IMR-90 (cell line): ENCODE measurements at regions not wholly inside any gene's neighbourhood (a gene's known extent, or its start where the extent isn't known, plus 50 kb on each side); places are given as distances from the start of the nearest gene placed in this dataset.
A peak's percentile ranks its signal among the peaks of the same experiment; 100 is the strongest.

ENCODE experiments used
- ATAC-seq: fragments of 200-7000 bp; cut with Tn5 transposase; 2 replicates; pipeline ENCODE4 v1.9.1; 2020; ENCODE audit warnings: low read depth, mild to moderate bottlenecking, moderate library complexity
- BruUV-seq: library from RNA; stranded (reverse); fragments of 400-500 nt; replicated peaks from 2 replicates; lab custom pipeline; 2021; lab: Mats Ljungman, UMichigan
- CTCF ChIA-PET: fragments of 300-600 bp; formaldehyde crosslinking; extraction: SDS; loops from one replicate; lab custom pipeline; 2021; ENCODE audit warnings: antibody characterized with exemption; lab: Yijun Ruan, JAX
- POLR2A ChIA-PET: fragments of 300-600 bp; sonication (Branson Sonifier 250); formaldehyde crosslinking; loops from one replicate; lab custom pipeline; 2022; ENCODE audit warnings: antibody characterized with exemption; ENCODE audit not compliant: unreplicated experiment; lab: Charles Lee
- DNase-seq: peaks from one replicate; pipeline ENCODE4 v3.0.0; 2013
- H2AFZ ChIP-seq: replicated peaks from 2 replicates; pipeline ENCODE3; 2013; ENCODE audit warnings: low read length, mild to moderate bottlenecking; ENCODE audit not compliant: poor library complexity
- H2AK5ac ChIP-seq: 2 replicates; pipeline ENCODE4 v1.6.1; 2013; ENCODE audit warnings: low read depth, low read length, inconsistent platforms
- H2AK9ac ChIP-seq: replicated peaks from 2 replicates; pipeline ENCODE3; 2013; ENCODE audit warnings: mild to moderate bottlenecking, low read depth, low read length, moderate library complexity; ENCODE audit not compliant: poor library complexity
- H2BK120ac ChIP-seq: 2 replicates; pipeline ENCODE4 v1.6.1; 2013; ENCODE audit warnings: low read depth, low read length, inconsistent platforms
- H2BK15ac ChIP-seq: 3 replicates; pipeline ENCODE4 v1.6.1; 2013; ENCODE audit warnings: low read depth, low read length, inconsistent platforms
- H2BK20ac ChIP-seq: 2 replicates; pipeline ENCODE4 v1.6.1; 2013; ENCODE audit warnings: low read depth, mild to moderate bottlenecking, inconsistent platforms, low read length, moderate library complexity
- H2BK5ac ChIP-seq: 2 replicates; pipeline ENCODE4 v1.6.1; 2013; ENCODE audit warnings: mild to moderate bottlenecking, low read depth, low read length, inconsistent platforms; ENCODE audit not compliant: poor library complexity, severe bottlenecking
- H3K14ac ChIP-seq: replicated peaks from 2 replicates; pipeline ENCODE4 v1.6.1; 2013; ENCODE audit warnings: low read depth, low read length, inconsistent platforms
- H3K18ac ChIP-seq: 2 replicates; pipeline ENCODE4 v1.6.1; 2013; ENCODE audit warnings: low read depth, low read length, control low read depth
- H3K23ac ChIP-seq: 2 replicates; pipeline ENCODE4 v1.6.1; 2013; ENCODE audit warnings: low read depth, low read length, inconsistent platforms
- H3K27ac ChIP-seq: 2 replicates; pipeline ENCODE4 v1.5.1; 2013; ENCODE audit warnings: mild to moderate bottlenecking, control low read depth, low read length; ENCODE audit not compliant: insufficient read depth
- H3K27me3 ChIP-seq: 2 replicates; pipeline ENCODE4 v1.6.1; 2013; ENCODE audit warnings: low read length; ENCODE audit not compliant: control insufficient read depth, insufficient read depth
- H3K36me3 ChIP-seq: 2 replicates; pipeline ENCODE4 v1.6.1; 2013; ENCODE audit warnings: low read length, mixed read lengths; ENCODE audit not compliant: control insufficient read depth, insufficient read depth
- H3K4ac ChIP-seq: 2 replicates; pipeline ENCODE4 v1.6.1; 2013; ENCODE audit warnings: low read depth, low read length, inconsistent platforms
- H3K4me1 ChIP-seq: 2 replicates; pipeline ENCODE4 v1.6.1; 2013; ENCODE audit warnings: low read length, mixed read lengths; ENCODE audit not compliant: control insufficient read depth, insufficient read depth
- H3K4me2 ChIP-seq: 2 replicates; pipeline ENCODE4 v1.6.1; 2013; ENCODE audit warnings: low read depth, mild to moderate bottlenecking, control low read depth, low read length, moderate library complexity
- H3K4me3 ChIP-seq: 2 replicates; pipeline ENCODE4 v1.5.1; 2013; ENCODE audit warnings: low read depth, mild to moderate bottlenecking, control low read depth, low read length, moderate library complexity; ENCODE audit not compliant: insufficient read depth
- H3K56ac ChIP-seq: 2 replicates; pipeline ENCODE4 v1.6.1; 2013; ENCODE audit warnings: low read length, inconsistent platforms; ENCODE audit not compliant: insufficient read depth; ENCODE audit errors: extremely low read depth
- H3K79me1 ChIP-seq, 2 experiments: 2 replicates each; pipeline ENCODE4 v1.6.1; 2013; ENCODE audit warnings: low read length in 2 of 2, inconsistent platforms in 1 of 2, low read depth in 1 of 2
- H3K9ac ChIP-seq: 2 replicates; pipeline ENCODE4 v1.6.1; 2013; ENCODE audit warnings: low read depth, low read length, control low read depth
- H3K9me1 ChIP-seq: 2 replicates; pipeline ENCODE4 v1.6.1; 2013; ENCODE audit warnings: low read length, inconsistent platforms; ENCODE audit not compliant: insufficient read depth
- H3K9me3 ChIP-seq: 2 replicates; pipeline ENCODE4 v1.6.1; 2013; ENCODE audit warnings: low read length; ENCODE audit not compliant: control insufficient read depth, insufficient read depth
- H4K20me1 ChIP-seq: 2 replicates; pipeline ENCODE4 v1.6.1; 2013; ENCODE audit warnings: low read length, inconsistent platforms; ENCODE audit not compliant: insufficient read depth
- H4K5ac ChIP-seq: 2 replicates; pipeline ENCODE4 v1.6.1; 2013; ENCODE audit warnings: mild to moderate bottlenecking, low read depth, low read length, control low read depth
- H4K8ac ChIP-seq, 2 experiments: 2 replicates each; pipeline ENCODE4 v1.6.1; 2013; ENCODE audit warnings: low read depth in 2 of 2, low read length in 2 of 2, control low read depth in 1 of 2, inconsistent platforms in 1 of 2
- H4K91ac ChIP-seq: 2 replicates; pipeline ENCODE4 v1.6.1; 2013; ENCODE audit warnings: low read depth, low read length, inconsistent platforms; ENCODE audit not compliant: insufficient read depth
- BHLHE40 ChIP-seq: fragments of 150-350 bp; IDR thresholded peaks from 2 replicates; pipeline ENCODE4 v1.6.1; 2016; ENCODE audit warnings: mild to moderate bottlenecking, low read depth, low read length
- CEBPB ChIP-seq: IDR thresholded peaks from 2 replicates; pipeline ENCODE4 v1.6.1; 2012; ENCODE audit warnings: low read depth, low read length, improper control_type of control experiment
- CHD1 ChIP-seq: IDR thresholded peaks from 2 replicates; pipeline ENCODE4 v1.6.1; 2012; ENCODE audit warnings: low read depth, low read length, improper control_type of control experiment
- CTCF ChIP-seq: conservative IDR thresholded peaks from 2 replicates; pipeline ENCODE4 v1.5.1; 2012; ENCODE audit warnings: mild to moderate bottlenecking, low read depth, low read length, improper control_type of control experiment
- ELK1 ChIP-seq: fragments of 150-350 bp; IDR thresholded peaks from 2 replicates; pipeline ENCODE4 v1.6.1; 2016; ENCODE audit warnings: low read depth, mild to moderate bottlenecking, low read length, moderate library complexity, borderline replicate concordance
- FOS ChIP-seq: fragments of 150-350 bp; IDR thresholded peaks from 2 replicates; pipeline ENCODE4 v1.6.1; 2016; ENCODE audit warnings: low read depth, low read length
- MAFK ChIP-seq: IDR thresholded peaks from 2 replicates; pipeline ENCODE4 v1.6.1; 2012; ENCODE audit warnings: low read depth, low read length, improper control_type of control experiment
- MAZ ChIP-seq: IDR thresholded peaks from 2 replicates; pipeline ENCODE4 v1.6.1; 2012; ENCODE audit warnings: low read depth, mild to moderate bottlenecking, low read length, improper control_type of control experiment, moderate library complexity, borderline replicate concordance
- MXI1 ChIP-seq: IDR thresholded peaks from 2 replicates; pipeline ENCODE4 v1.6.1; 2012; ENCODE audit warnings: low read depth, mild to moderate bottlenecking, low read length, moderate library complexity, borderline replicate concordance
- NFE2L2 ChIP-seq: fragments of 150-350 bp; IDR thresholded peaks from 2 replicates; pipeline ENCODE4 v1.6.1; 2016; ENCODE audit warnings: low read depth, mild to moderate bottlenecking, low read length
- POLR2A ChIP-seq: IDR thresholded peaks from 2 replicates; pipeline ENCODE4 v1.6.1; 2012; ENCODE audit warnings: mild to moderate bottlenecking, low read depth, low read length
- RAD21 ChIP-seq: IDR thresholded peaks from 2 replicates; pipeline ENCODE4 v1.6.1; 2012; ENCODE audit warnings: low read length, improper control_type of control experiment
- RCOR1 ChIP-seq: IDR thresholded peaks from 2 replicates; pipeline ENCODE4 v1.6.1; 2012; ENCODE audit warnings: mild to moderate bottlenecking, low read length, improper control_type of control experiment; ENCODE audit not compliant: insufficient replicate concordance
- RFX5 ChIP-seq: IDR thresholded peaks from 2 replicates; pipeline ENCODE4 v1.8.0; 2012; ENCODE audit warnings: low read depth, mild to moderate bottlenecking, low read length, moderate library complexity
- SMC3 ChIP-seq: fragments of 150-350 bp; IDR thresholded peaks from 2 replicates; pipeline ENCODE4 v1.6.1; 2016; ENCODE audit warnings: low read depth, mild to moderate bottlenecking, antibody characterized with exemption, low read length, moderate library complexity
- USF2 ChIP-seq: fragments of 150-350 bp; IDR thresholded peaks from 2 replicates; pipeline ENCODE4 v1.6.1; 2017; ENCODE audit warnings: mild to moderate bottlenecking, antibody characterized with exemption, low read length, low read depth
- WGBS, 2 experiments: methylation state at CpG; one replicate each; pipeline versions ENCODE4 v1.1.5 to v1.1.7; 2013; ENCODE audit warnings: missing lambda C conversion rate in 2 of 2; ENCODE audit not compliant: insufficient read length in 1 of 2; ENCODE audit errors: extremely low coverage in 2 of 2; 5-methylcytosine and 5-hydroxymethylcytosine counted together
- dilution Hi-C: fragments of 300-500 bp; cut with HindIII; formaldehyde crosslinking; loops from one replicate; pipeline ENCODE4 v1.14.3; 2018; ENCODE audit warnings: low sequenced_read_pairs; ENCODE audit not compliant: unreplicated experiment
- in situ Hi-C: fragments of 300-500 bp; cut with MboI; formaldehyde crosslinking; loops from 3 replicates; pipeline ENCODE4 v1.14.3; 2019; ENCODE audit warnings: low sequenced_read_pairs, inconsistent platforms, mixed read lengths
- intact Hi-C: fragments of 100-400 bp; cut with micrococcal nuclease; formaldehyde crosslinking; loops from 2 replicates; pipeline ENCODE4 v1.10.0; 2022

GRCh38 chr1:56060906-56061305, 518.5 kb downstream of the PLPP3 start:
- Histone ChIP-seq H3K79me1 (no peaks in the 10 kb centered on the region), H3K4me3 (no peak overlapping the region), H3K14ac (no peak overlapping the region), H3K9me1 (peaks cover 10% of the 10 kb centered on the region; the same call in 1 of the 2 replicates), H3K27ac (peak overlapping the region; percentile 57; the same call in 1 of the 2 replicates), H4K8ac (no peak overlapping the region), H4K5ac (no peak overlapping the region; the same call in 1 of the 2 replicates), H2BK120ac (no peak overlapping the region; the same call in 1 of the 2 replicates), H3K23ac (no peak overlapping the region), H3K56ac (no peak overlapping the region), H2AK5ac (peak overlapping the region; percentile 59), H2AFZ (no peak overlapping the region), H2AK9ac (no peak overlapping the region), H3K4me2 (no peak overlapping the region), H2BK15ac (0 out of 3 replicates have a peak overlapping the region, but pooled peaks have one; percentile 3), H4K20me1 (no peaks in the 10 kb centered on the region), H3K9ac (no peak overlapping the region), H2BK20ac (no peak overlapping the region), H3K4ac (peak overlapping the region; percentile 69), H3K27me3 (no peaks in the 10 kb centered on the region), H3K4me1 (peaks cover 7% of the 10 kb centered on the region), H3K18ac (0 out of 2 replicates have a peak overlapping the region, but pooled peaks have one; percentile 24), H4K91ac (no peak overlapping the region), H2BK5ac (no peak overlapping the region), H3K9me3 (peaks cover 2% of the 10 kb centered on the region), H3K36me3 (no peaks in the 10 kb centered on the region)
- in situ Hi-C loops, result no loop called here
- no TSS peak for BruUV-seq
- intact Hi-C loops, result loop anchor here (5.0 to 10.0 kb wide), 3 partner anchors 424 to 556 kb away; partner anchors contain the start of gene PLPP3
- ChIA-PET POLR2A (no interaction called here), CTCF (interaction anchor here (0.5 to 0.8 kb wide), 3 partner anchors 11 to 479 kb away, joined by 3 to 4 read pairs (median 3); no protein-coding TSS in a partner anchor)
- ATAC-seq, result peak; percentile 87
- WGBS, 2 experiments, result no CpG with 5 or more reads among the region's 1 CpG
- no peak for TF ChIP-seq POLR2A
- TF ChIP-seq RAD21, result no peak
- TF ChIP-seq RFX5, result no peak
- TF ChIP-seq NFE2L2, result no peak
- TF ChIP-seq RCOR1, result no peak
- TF ChIP-seq CHD1, result no peak
- no peak for TF ChIP-seq MXI1
- TF ChIP-seq USF2, result no peak
- no peak for TF ChIP-seq SMC3
- TF ChIP-seq FOS, result no peak
- no peak for TF ChIP-seq BHLHE40
- no peak for TF ChIP-seq MAZ
- TF ChIP-seq CEBPB, result no peak
- TF ChIP-seq CTCF, result no peak
- TF ChIP-seq MAFK, result no peak
- no peak for TF ChIP-seq ELK1
- dilution Hi-C loops, result no loop called here
- peak; percentile 82 for DNase-seq
